ENCODE measurements at regions not wholly inside any gene's neighbourhood (a gene's known extent, or its start where the extent isn't known, plus 50 kb on each side); places are given as distances from the start of the nearest gene placed in this dataset.
"Not testable (repeated sequence)": the region's sequence is repeated elsewhere in the genome, so short reads cannot be mapped to it uniquely, and the experiment has no call there.

DNA sequence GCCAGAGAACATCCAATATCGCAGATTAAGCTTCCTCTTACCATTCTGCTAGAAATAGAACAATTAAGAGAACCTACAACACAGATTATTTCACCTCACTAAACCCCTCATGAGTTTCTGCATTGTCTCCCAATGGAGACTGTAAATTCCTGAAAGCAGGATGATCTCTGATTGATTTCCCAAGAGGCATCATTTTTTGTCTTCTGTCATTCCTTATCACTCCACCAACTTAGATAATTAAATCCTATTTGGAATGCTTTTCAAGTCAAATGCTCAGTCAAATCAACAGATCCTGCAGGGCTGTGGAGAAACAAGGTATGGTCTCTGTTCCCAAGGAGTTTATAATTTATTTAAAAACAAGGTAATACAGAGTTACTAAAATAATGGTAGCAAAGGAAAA, 161.5 kb downstream of the MTERF1 start:
- DNase-seq = no peak

DNA sequence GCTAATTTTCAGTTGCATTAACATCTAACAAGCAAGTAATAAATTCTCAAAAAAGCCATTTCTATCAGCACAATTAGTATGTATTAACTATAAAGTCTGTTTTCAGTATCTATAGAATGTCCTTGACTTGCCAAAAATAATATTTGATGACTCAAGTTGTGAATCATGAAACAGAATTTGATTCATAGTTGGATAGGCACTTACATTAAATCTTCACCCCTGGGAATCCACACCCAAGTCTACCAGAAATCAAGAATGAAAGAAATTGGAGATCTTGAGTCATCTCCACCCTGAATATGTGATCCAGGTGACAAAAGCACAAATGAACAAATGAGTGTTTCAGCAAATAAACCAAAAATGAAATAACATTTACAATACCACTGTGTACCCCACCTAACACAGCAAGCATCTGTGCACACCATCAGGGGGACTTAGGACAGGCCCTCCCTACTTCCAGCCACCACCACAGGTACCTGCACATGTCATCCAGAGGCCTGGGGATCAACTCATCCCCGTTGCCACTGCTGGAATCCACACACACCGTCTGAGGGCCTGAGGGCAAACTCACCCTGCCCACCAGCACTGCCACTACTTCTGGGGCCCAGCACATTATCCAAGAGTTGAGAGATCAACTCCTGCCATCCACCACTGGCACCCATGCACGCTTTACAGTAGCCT, 160.1 kb downstream of the MTERF1 start:
- no peak for DNase-seq

DNA sequence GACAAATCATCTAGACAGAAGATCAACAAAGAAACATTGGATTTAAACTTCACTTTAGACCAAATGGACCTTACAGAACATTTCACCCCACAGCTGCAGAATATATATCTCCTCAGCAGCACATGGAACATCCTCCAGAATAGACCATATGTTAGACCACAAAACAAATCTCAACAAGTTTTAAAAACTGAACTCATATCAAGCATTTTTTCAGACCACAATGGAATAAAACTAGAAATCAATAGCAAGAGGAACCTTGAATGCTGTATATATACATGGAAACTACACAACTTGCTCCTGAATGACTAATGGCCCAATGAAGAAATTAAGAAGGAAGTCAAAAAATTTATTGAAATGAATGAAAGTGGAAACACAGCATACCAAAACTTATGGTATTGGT, 157.7 kb downstream of the MTERF1 start:
- DNase-seq = no peak

DNA sequence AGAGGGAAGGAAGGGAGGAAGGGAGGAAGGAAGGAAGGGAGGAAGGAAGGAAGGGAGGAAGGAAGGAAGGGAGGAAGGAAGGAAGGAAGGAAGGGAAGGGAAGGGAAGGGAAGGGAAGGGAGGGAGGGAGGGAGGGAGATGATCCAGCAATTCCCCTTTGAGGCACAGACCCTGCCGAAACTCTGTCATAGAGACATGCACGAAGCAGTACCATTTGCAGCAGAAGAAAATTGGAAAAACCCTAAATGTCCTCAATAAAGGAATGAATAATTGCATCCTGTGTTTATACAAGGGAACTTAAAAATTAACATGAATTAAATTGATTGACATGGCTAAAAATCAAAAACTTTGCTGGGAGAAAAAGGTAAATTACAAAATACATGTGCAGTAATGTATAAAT, 151.5 kb downstream of the MTERF1 start:
- DNase-seq = not testable (repeated sequence)

DNA sequence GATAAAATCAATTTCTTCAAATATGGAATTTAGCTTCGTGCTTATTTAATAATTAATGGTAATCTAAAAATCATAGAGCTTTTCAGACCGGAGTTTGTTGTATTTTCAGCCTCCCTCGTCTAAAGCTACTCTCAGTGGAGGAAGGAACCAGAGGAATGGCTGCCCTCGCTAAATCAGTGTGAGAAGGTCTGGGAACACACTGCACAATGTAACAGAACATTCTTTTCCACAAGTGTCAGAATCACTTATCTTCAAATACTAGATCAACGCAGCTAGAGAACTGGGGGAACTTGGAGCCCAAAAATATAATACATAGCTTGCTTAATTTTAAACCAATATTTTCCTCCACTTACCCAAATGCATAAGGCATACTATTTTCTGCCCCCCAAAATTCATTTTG, 148.5 kb downstream of the MTERF1 start:
- no peak for DNase-seq

DNA sequence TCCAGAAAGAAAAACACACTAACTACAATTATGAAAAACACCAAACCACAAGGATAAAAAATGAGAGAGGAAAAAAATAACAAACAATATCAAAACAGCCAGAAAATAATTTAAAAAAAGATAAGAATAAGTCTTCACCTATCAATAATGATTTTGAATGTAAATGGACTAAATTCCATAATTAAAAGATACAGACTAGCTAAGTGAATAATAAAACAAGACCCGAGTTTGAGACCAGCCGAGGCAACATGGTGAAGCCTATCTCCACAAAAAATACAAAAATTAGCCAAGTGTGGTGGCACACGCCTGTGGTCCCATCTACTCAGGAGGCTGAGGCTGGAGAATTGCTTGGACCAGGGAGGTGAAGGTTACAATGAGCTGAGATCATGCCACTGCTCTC, 131.1 kb downstream of the MTERF1 start:
- no peak for DNase-seq

DNA sequence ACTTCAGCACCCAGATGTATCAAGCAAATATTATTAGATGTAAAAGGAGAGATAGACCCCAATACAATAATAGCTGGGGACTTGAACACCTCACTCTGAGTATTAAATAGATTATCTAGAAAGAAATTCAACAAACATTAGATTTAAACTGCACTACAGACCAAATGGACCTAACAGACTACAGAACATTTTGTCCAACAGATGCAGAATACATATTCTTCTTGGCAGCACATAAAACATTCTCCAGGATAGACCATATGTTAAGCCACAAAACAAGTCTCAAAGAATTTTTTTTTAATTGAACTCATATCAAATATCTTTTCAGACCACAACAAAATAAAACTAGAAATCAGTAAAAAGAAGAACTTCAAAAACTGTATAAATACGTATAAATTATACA, 130.4 kb downstream of the MTERF1 start:
- DNase-seq = no peak

DNA sequence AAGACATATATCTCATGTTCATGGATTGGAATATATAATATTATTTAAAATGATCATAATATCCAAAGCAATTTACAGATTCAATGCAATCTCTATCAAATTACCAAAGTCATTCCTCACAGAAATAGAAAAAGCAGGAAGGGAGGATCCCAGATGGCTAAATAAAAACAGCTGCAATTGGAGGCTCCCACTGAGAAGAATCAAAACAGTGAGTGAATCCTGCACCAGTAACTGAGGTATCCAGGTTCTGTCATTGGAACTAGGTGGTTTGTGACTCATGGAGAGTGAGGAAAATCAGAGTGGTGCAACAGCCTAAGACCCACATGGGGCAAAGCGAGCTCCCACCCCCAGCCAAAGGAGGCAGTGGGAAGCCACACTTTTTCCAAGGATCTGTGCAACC, 128.4 kb downstream of the MTERF1 start:
- DNase-seq = no peak

DNA sequence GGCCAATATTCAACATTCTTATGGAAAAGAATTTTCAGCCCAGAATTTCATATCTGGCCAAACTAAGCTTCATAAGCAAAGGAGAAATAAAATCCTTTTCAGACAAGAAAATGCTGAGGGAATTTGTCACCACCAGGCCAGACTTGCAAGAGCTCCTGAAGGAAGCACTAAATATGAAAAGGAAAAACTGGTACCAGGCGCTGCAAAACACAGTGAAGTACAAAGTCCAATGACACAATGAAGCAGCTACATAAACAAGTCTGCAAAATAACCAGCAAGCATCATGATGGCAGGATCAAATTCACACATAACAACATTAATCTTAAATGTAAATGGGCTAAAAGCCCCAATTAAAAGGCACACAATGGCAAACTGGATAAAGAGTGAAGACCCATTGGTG, 126.2 kb downstream of the MTERF1 start:
- DNase-seq = not testable (repeated sequence)

DNA sequence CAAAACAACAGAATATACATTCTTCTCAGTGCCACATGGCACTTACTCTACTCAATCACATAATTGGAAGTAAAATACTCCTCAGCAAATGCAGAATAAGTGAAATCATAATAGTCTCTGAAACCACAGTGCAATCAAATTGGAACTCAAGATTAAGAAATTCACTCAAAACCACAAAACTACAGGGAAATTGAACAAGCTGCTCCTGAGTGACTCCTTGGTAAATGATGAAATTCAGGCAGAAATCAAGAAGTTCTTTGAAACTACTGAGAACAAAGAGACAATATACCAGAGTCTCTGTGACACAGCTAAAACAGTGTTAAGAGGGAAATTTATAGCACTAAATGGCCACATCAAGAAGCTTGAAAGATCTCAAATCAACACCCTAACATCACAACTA, 125.4 kb downstream of the MTERF1 start:
- DNase-seq = not testable (repeated sequence)

DNA sequence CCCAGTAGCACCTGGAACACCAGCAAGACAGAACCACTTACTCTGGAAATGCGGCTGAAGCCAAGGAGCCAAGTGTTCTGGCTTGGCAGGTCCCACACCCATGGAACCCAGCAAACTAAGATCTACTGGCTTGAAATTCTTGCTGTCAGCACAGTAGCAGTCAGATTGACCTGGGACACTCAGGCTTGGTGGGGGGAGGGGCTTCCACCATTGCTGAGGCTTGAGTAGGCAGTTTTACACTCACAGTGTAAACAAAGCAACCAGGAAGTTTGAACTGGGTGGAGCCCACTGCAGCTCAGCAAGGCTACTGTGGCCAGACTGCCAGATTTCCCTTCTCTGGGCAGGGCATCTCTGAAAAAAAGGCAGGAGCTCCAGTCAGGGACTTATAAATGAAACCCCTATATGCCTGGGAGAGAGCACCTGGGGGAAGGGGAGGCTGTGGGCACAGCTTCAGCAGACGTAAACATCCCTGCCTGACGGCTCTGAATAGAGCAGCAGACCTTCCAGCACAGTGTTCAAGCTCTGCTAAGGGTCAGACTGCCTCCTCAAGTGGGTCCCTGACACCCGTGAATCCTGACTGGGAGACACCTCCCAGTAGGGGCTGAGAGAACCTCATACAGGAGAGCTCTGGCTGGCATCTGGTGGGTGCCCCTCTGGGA, 121.2 kb downstream of the MTERF1 start:
- no peak for DNase-seq

DNA sequence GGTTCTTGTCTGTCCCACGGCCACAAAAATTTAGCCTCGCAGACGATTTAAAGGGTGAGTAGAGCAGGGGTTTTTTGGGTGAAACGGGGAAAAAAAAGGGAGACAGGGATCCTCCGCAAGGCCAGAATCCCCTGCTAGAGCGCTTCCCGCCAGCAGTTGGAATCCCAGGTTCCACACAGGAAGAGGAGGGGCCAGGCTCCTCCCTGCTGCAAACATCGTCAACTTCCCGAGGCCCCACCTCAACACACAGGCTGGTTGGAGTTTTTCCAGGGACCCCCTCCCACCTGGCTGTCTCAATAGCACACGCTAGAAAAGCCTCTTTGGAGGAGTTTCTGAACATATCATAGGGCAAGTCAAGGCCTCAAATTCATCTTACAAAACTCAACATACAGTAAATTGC, 112.7 kb downstream of the MTERF1 start:
- DNase-seq = no peak

DNA sequence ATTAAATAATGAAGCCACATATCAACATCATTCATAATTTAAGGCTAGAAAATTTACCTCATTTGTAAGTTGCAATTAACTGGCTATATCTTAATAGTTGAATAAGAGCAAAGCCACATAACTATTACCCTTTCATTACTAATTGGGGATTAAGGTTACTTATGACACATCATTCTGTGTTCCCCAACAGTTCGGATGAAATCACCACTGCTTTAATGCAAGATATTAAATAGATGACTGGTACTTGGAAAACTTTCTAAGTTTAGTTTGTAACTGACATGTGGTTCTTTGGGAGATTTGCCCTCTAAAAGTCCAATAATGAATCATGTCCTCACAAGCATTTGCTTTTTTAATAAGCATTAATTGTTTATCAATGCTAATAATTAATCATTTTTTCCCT, 109.1 kb downstream of the MTERF1 start:
- DNase-seq = no peak

DNA sequence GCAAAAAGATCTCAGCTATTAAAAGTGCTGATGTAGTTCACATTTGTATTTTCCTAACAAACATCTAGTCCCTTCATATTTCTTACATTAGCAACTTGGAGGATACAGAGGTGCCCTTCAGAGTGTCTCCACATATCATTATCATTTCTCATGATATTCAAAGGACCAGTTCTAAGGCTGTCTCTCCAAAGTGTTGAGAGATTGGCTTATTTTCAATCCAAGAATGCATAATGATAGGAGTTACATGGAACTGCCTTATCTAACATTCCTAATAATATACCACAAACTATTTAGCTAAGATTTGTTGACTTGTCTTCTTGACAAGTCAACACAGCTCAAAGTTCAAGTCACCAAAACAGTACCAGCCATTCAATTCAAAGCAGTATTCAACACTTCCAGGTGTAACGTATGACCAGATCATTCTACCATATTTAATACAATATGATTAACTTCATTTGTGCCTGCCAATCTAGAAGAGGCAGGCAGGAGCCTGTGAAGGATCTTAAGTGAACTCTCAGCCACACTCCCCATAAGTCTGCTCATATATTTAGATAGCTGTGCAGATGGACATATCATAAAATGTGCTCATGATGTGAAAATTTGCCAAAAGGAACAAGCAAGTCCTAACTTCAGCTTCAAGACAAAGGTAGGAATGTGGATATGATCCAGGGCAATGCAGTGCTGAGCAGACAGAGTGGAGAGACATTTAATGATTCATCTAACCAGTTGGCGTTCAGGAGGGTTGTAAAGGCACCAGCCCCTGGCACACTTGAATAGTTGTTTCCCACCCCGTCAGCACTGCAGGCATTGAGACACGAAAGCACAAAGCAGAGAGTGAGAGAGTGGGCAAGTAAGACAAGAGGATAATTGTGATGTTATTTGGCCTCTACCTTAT, 108.3 kb downstream of the MTERF1 start:
- no peak for DNase-seq

DNA sequence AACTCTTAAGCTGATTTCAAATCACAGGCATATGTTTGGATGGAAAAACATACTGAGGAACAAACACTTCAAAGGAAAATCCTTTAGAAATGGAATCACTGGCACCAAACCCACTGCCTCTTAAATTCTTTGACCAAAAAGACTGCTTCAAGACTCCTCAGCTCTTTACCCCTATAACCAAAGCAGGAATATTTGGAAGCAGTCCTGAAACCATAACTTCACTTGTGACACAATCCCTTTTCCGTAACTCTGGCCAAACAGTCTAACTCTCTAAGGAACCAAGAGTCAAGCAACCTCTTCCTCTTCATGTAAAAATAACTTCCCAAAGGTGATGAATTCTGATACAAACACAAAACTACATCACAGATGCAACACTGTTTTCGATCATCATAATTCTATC, 104.3 kb downstream of the MTERF1 start:
- no peak for DNase-seq

DNA sequence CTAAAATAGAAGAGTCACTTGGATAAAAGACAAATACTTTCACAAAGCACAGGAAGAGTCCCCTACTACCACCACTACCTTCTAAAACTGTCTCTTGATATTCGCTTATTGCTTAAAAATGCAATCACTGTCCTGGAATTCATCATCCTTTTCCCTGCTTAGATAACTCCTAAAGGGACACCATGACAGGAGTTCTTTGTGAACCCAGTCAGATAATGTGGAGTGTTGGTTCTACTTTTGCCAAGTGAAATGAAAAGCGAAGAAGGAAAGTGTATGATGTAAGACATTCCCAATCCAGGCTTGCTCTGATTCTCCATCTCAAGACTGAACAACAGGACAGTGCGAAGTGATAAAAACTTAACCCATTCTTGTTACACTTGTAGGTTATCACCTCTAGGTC, 103.0 kb downstream of the MTERF1 start:
- no peak for DNase-seq

DNA sequence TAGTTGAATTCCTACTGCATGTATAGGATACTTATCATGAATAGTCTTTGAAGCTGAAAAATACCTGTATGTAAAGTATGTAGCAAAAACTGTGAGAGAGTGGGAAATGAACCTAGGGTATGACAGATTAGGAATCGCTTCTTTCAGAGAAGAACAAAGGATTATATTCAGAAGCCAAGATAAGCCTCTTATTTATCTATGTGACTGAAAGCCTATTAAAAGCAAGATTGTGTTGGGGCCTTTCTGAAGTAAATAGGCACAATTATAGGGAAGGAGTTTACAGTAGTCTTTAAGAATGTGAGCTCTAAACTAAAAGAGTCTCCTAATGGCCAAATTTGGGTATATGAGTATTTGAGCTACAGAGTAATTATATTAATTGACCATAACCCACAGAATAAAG, 102.1 kb downstream of the MTERF1 start:
- DNase-seq = no peak

DNA sequence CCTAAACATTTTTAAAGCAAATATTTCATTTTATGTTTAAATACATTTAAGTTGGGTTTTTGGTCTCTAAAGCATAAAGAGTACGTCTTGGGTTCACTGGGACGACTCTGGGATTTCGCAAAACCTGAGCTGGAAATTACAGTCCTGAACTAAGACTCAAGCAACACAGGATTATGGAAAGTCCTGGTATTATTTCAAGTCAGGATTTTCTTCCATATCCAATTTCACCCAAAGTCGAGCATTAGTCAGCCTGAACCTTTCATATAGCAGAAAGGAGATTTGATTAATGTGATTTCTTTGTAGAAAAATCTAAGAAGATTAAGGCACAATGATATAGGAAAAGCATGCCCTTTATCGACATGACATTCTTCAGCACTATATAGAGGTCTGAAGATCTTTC, 100.0 kb downstream of the MTERF1 start:
- no peak for DNase-seq

DNA sequence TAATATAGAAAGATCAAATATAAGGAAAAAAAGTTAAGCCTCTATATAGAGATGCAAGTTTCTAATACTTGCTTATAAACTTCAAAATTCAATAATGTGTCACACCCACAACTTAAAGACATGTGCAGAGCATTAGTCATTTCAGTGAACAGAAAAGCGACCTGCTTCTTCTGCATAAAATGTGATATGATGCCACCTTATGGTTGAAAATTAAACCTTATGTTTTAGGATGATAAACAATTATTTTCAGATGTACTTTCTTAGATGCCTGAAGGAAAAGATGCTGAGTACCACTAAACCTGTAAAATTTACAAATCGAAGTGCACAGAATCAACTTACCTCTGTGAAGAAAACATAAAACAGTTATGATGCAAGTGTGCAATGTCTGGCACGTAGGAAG, 96.0 kb downstream of the MTERF1 start:
- DNase-seq = peak; percentile 18

DNA sequence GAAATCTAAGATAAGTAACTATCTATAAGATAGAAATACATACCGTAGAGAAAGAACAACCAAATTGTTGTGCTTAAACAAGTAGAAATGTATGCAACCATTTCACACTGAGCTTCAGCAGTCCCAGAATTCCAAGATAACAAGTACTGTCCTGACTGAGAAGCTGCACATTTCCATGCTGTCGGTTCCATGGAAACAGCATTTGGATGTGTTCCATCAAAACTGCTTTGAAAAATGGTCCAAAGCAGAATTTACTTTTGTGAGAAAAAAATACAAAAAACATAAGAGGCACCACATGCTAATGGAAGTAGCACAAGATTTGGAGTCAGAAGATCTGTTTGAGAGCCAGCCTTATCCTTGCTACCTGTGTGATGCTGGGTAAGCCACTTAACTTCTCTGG, 92.6 kb downstream of the MTERF1 start:
- no peak for DNase-seq

DNA sequence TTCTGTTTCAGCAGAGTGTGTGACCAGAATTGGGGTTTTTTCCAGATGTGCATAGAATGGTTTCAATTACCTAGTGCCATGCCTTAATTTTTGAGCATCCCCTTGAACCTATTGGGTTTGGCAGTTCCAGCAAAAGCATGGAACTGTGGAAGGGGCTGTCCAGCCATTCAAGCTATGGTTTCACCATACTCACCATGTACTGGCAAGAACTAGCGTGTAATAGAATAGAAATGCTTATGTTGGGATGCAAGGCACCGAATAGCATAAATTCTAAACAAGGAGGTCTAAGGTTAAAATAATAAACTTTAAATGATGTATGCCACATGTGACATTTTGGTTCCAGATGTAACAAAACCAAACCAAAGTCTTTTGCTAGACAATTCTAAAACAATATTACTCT, 91.4 kb downstream of the MTERF1 start:
- DNase-seq = no peak

DNA sequence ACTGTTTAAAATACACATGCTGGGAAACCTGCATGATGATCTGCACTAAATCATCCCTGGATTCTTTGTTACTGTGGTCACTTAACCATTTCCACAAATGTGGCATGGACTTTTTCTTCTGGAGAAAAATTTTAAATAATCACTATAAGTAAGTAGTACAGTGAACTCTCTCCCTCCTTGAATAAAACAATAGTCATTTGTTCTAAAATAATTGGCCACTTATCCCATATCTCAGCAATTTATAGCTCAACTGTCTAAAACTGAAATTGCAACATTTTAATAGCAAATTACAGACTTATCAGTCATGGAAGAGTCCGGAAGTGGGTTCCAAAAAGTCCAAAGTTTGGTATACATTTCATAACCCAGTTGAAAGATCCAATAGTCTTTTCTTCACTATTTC, 90.9 kb downstream of the MTERF1 start:
- DNase-seq = no peak

DNA sequence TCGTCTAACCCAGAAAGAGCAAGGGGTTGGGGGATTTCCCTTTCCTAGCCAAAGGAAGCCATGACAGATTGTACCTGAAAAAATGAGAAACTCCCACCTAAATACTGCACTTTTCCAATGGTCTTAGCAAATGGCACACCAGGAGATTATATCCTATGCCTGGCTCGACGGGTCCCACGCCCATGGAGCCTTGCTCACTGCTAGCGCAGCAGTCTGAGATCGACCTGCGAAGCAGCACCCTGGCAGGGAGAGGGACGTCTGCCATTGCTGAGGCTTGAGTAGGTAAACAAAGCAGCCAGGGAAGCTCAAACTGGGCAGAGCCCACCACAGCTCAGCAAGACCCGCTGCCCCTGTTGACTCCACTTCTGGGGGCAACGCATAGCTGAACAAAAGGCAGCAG, 89.9 kb downstream of the MTERF1 start:
- DNase-seq = not testable (repeated sequence)

DNA sequence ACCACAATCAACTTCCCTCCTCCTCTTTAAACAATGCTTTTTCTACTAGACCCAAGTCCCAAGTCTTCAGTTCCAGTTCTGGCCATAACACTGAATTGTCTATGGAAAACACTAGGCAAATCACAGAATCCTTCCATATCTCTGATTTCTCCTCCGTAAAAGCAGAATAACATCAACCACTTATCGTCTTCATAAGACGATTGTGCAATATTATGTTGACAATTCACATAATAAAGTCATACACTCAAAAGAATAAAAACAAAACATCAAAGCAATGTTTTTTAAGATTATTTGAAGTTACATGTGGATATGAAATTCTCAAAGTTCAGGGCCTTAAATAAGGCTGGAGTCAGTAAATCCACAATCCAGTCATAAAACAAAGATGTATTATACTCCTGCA, 84.4 kb downstream of the MTERF1 start:
- no peak for DNase-seq
